ENCODE measurements at regions not wholly inside any gene's neighbourhood (a gene's known extent, or its start where the extent isn't known, plus 50 kb on each side); places are given as distances from the start of the nearest gene placed in this dataset.
"Not testable (repeated sequence)": the region's sequence is repeated elsewhere in the genome, so short reads cannot be mapped to it uniquely, and the experiment has no call there.

DNA sequence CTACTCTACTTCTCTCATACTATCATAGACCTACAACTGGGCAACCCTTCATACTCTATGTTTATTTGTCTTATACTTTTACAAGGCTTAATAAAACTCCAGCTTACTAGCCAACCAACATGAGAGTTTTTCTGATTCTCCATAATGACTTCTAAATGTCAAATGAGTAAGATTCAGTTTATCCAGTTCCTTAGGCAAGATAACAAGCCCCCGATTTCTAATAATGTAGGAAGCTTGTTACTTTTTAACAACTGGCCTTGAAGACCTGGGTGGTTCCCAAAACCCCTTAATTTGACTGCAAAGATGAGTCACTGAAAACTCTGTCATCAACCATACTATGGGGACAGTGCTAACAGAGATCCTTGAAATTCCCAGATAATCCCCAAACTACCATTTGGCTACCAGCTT is 294.6 kb upstream of the ACTBL2 start:
- no peak for DNase-seq

- DNase-seq: peak; percentile 78
These were observed 293.4 kb upstream of the ACTBL2 start for GRCh38 chr5:57776035-57776434.

GRCh38 chr5:57774439-57774838 is 291.8 kb upstream of the ACTBL2 start:
- no peak for DNase-seq

GRCh38 chr5:57772512-57772911 is 289.9 kb upstream of the ACTBL2 start:
- no peak for DNase-seq

GRCh38 chr5:57770039-57770438 is 287.4 kb upstream of the ACTBL2 start:
- DNase-seq: no peak

DNA sequence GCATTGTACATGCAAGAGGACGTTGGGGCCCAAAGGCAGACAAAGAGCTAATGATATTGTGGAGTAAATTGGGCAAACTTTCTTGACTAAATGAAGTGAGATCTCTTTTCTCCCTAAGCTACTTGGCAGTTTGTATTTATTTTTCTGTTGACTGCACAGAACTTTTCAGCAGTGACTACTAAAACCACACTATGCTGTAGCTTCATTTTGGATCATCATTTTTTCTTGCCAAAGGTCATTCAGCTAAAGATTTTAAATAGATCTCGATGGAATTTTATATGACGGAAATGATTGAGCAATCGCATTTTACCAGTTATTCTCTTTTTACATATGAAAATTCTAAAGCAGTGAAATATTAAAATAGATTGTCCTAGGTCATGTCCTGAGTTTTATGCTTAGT is 286.1 kb upstream of the ACTBL2 start:
- DNase-seq: no peak

GRCh38 chr5:57764479-57765089 is 282.0 kb upstream of the ACTBL2 start:
- DNase-seq: no peak

- no peak for DNase-seq
These were observed 278.9 kb upstream of the ACTBL2 start for GRCh38 chr5:57761513-57761912.

DNA sequence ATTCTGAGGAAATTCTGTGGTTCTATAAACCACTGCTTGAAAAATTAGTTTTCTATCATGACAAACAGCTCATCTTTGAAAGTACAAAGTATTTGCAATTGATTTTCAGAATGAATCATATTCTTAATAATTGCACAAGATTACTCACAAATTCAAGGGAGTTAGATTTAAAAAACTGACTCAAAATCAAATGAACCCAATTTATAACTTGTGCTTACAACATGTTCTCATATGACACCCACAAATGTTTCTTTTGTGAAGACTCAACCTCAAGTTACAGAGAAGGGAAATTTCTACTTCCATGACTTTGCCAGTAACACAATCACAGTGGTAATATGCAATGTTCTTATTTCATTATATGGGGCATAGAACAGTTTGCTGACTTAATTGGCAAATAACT is 272.0 kb upstream of the ACTBL2 start:
- no peak for DNase-seq

DNA sequence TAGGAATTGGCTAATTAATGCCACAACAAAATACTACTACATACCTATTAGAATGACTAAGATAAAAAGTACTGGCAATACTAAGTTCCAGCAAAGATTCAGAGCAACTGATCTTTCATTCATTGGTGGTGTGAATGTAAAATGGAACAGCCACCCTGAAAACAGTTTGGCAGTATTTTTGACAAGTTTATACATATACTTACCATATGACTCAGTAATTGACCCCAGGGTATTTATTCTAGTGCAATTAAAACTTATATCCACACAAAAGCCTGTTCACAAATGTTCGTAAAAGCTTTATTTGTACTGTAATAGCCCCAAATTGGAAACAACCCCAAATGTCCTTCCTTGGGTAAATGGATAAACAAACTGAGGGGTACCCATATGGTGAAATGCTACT is 270.8 kb upstream of the ACTBL2 start:
- no peak for DNase-seq

DNA sequence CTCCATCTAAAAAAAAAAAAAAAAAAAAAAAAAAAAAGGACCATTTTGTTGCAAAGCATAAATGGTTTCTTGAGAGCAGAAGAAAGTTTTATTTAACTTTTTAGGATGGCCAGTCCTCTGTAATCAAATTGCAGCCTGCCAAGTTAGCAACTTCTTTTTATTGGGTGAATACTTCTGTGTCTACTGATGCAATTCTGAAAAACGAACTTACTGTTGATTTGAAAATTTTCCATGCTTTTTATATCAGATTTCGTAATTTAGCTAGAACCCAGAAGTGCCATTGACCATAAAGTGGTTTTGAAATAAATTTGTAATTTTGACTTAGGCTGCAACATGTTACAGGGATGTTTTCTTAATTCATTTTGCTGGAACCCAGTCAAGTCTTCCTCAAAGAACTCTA is 269.1 kb upstream of the ACTBL2 start:
- DNase-seq: no peak

GRCh38 chr5:57750891-57751290 is 268.3 kb upstream of the ACTBL2 start:
- no peak for DNase-seq

GRCh38 chr5:57750282-57750681 is 267.7 kb upstream of the ACTBL2 start:
- no peak for DNase-seq

DNA sequence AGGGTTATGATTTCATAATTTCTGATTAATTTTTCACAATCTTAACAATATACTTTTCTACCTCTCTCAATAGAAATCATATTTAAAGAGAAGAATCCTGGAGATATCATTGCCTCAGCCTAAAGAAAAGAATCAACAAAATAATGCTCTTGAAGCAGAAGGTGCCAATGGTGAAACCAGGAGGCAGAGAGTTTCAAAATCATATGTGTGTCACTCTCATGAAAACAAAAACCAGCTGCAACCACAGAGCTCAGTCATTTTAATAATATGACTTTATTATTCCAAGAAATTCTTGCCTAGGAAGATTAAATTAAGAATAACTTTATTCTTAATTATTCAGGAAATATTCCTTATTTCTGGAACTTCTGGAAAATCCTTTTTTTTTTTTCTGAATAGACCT is 266.8 kb upstream of the ACTBL2 start:
- DNase-seq: no peak

- DNase-seq: no peak
These were observed 263.4 kb upstream of the ACTBL2 start for GRCh38 chr5:57745700-57746651.

DNA sequence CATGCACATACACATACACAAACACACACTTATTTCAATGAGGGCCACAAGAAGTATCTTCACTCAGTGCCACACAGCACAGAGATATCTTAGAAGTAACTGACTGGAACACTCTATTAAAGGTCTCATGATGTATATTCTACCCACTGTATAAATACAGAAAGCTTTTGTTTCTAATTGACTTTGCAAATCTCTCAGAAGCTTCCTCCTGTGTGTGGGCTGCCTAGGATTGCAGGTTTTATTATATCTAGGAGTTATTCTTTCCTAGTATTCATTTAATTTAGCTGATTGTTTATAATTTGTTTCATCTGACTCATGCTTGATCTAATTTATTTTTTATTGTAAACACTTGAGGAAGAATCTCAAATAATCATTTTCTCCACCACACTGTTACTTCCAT is 262.4 kb upstream of the ACTBL2 start:
- no peak for DNase-seq

DNA sequence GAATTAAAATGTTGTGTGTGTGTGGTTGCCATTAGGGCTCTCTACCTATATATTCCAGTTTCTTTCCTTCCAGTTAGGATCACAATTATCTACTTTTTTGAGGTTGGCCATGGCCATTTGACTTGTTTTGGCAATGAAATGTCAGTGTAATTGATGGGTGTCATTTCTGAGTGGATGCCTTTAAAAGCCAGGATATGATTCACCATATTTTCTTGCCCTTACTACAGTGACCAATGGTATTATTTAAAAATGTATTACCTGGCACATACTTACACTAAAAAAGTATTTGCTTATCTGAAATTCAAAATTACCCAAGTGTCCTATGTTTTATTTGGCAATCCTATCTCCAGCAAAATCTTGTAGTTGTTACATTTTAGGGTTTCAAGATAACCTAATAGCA is 258.7 kb upstream of the ACTBL2 start:
- DNase-seq: no peak

DNA sequence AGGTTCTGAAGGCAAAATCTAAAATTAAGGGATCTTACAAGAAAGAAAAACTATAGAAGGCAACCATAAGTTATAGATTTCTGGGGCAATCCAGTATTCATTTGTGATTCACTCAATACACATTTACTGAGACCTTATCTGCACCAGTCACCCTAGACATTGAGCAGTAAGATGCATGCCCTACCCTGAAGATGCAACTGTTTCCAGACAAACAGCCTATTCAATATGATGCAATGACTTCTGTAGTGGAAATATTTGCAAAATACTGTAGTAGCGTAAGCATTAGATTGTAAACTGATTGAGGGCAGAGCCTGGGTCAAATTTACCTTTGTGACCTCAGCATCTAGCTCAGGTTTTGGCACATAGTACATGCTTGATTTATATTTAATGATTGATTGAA is 256.2 kb upstream of the ACTBL2 start:
- no peak for DNase-seq

GRCh38 chr5:57738301-57738700 is 255.7 kb upstream of the ACTBL2 start:
- no peak for DNase-seq

GRCh38 chr5:57736716-57737115 is 254.1 kb upstream of the ACTBL2 start:
- no peak for DNase-seq

GRCh38 chr5:57735279-57736153 is 252.9 kb upstream of the ACTBL2 start:
- not testable (repeated sequence) for DNase-seq

DNA sequence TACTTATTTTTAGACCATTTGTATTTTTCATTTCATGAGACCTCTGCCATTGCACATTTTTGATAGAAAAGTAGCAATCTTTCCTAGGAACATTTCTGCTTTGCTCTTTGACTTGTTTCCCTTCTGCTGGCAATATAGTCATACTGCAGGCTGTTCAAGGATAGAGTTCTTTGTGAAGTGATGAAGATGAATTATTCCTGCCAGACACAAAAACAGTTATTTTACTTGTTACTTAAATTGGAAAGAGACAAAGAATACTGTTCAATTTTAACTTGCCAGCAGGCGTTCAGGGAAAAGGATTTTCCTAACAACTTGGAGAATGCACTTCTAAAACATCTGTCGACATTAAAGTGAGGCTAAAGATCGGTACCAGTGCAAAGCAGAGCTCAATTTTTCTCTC is 251.7 kb upstream of the ACTBL2 start:
- DNase-seq: peak; percentile 2

DNA sequence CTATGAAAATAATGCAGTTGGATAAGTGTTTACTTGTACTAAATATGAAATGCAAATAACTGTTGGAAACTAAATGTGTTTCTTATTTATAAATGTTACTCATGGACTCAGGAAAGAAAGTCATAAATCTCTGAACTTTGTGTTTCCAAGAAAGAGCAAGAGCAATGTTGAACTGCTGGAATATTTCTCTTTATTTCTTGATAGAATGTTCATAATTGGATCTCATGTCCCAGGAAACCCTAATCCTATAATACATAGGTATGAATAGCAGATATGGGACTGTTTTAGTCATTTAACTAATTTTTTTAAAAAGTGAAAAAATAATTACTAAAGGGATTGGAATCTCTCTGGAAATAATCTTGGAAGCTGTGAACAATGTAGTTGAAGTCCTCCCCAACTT is 245.0 kb upstream of the ACTBL2 start:
- DNase-seq: no peak

Measured in NCI-H524 treated with DMSO at 0.1 percent for 48 hours (cell line).